Spleen (tissue), 11 donors: ENCODE measurements at regions not wholly inside any gene's neighbourhood (a gene's known extent, or its start where the extent isn't known, plus 50 kb on each side); places are given as distances from the start of the nearest gene placed in this dataset.

Experiments
- DNase-seq: peaks from one replicate; pipeline ENCODE4 v3.0.0-alpha.2; 2020
- H3K27ac ChIP-seq, 8 donors: fragments of 200-600 bp; sonication (generic) in 7 of 8; 1 replicate in 4 of 8; 2 replicates in 4 of 8; pipeline versions ENCODE4 v1.5.0 to v1.8.0; 2016 to 2021; ENCODE audit warnings: inconsistent platforms in 4 of 8, mild to moderate bottlenecking in 4 of 8, moderate library complexity in 1 of 8
- H3K27me3 ChIP-seq, 7 donors: fragments of 200-600 bp; sonication (generic) in 6 of 7; replicated peaks in 1 of 7; 1 replicate in 4 of 7; 2 replicates in 3 of 7; pipeline versions ENCODE4 v1.5.0 to v1.8.0; 2016 to 2021; ENCODE audit warnings: inconsistent platforms in 3 of 7, mild to moderate bottlenecking in 1 of 7
- H3K36me3 ChIP-seq, 6 donors: fragments of 200-600 bp; sonication (generic) in 5 of 6; 1 replicate in 4 of 6; 2 replicates in 2 of 6; pipeline versions ENCODE4 v1.5.0 to v1.8.0; 2016 to 2021; ENCODE audit warnings: inconsistent platforms in 2 of 6
- H3K4me1 ChIP-seq, 6 donors: fragments of 200-600 bp; sonication (generic) in 5 of 6; 1 replicate in 3 of 6; 2 replicates in 3 of 6; pipeline versions ENCODE4 v1.5.0 to v1.8.0; 2016 to 2021; ENCODE audit warnings: inconsistent platforms in 3 of 6
- H3K4me3 ChIP-seq, 8 donors: fragments of 200-600 bp; sonication (generic) in 7 of 8; 1 replicate in 4 of 8; 2 replicates in 4 of 8; pipeline versions ENCODE4 v1.5.0 to v1.8.0; 2016 to 2021; ENCODE audit warnings: inconsistent platforms in 4 of 8, mild to moderate bottlenecking in 4 of 8, moderate library complexity in 2 of 8
- H3K9me3 ChIP-seq, 8 donors: fragments of 200-600 bp; sonication (generic) in 7 of 8; 1 replicate in 4 of 8; 2 replicates in 4 of 8; pipeline versions ENCODE4 v1.5.0 to v1.8.0; 2016 to 2021; ENCODE audit warnings: inconsistent platforms in 4 of 8
- CTCF ChIP-seq, 11 experiments: fragments of 200-600 bp in 7 of 11; fragments of 450-650 bp in 4 of 11; sonication (generic) in 4 of 11; IDR thresholded peaks in 8 of 11; conservative IDR thresholded peaks in 3 of 11; 1 replicate in 7 of 11; 2 replicates in 4 of 11; pipeline versions ENCODE4 v1.4.0 to v1.8.0; 2016 to 2021; ENCODE audit warnings: antibody characterized with exemption in 11 of 11, inconsistent platforms in 4 of 11, mild to moderate bottlenecking in 1 of 11
- POLR2A ChIP-seq, 3 donors: fragments of 450-650 bp; IDR thresholded peaks; one replicate each; pipeline ENCODE4 v1.5.1; 2017; ENCODE audit warnings: antibody characterized with exemption in 3 of 3, mild to moderate bottlenecking in 1 of 3
- POLR2AphosphoS5 ChIP-seq, 3 donors: sonication (generic); formaldehyde crosslinking; IDR thresholded peaks; one replicate each; pipeline ENCODE4 v1.5.1; 2017; ENCODE audit warnings: antibody characterized with exemption in 3 of 3
- whole genome bisulfite sequencing, 5 donors: extraction: QIAGEN DNeasy Blood & Tissue Kit in 3 of 5; methylation state at CpG; one replicate each; pipeline versions ENCODE4 v1.1.5 to v1.1.7; 2013 to 2018; 5-methylcytosine and 5-hydroxymethylcytosine counted together
- intact Hi-C: fragments of 100-400 bp; cut with DNase I; formaldehyde crosslinking; loops from one replicate; pipeline ENCODE4 v1.15.0; 2023; ENCODE audit warnings: low total_unique reads
- donor health status: healthy with polysubstance abuse.
- donor health status: DM: no; HTN: no; CAD: no; lungs with moderate emphysema.
- donor health status: DM: no; HTN: no; CAD: no.
- donor health status: Bipolar disorder and iron deficiency.
- donor health status: healthy.
- donor health status: DM: no; HTN: no; CAD: no.
- donor health status: DM: yes; HTN: yes; CAD: no.

GRCh38 chr1:195765099-195765498, 843.1 kb downstream of the KCNT2 start:
- H3K27ac ChIP-seq = no peak overlapping the region

DNA sequence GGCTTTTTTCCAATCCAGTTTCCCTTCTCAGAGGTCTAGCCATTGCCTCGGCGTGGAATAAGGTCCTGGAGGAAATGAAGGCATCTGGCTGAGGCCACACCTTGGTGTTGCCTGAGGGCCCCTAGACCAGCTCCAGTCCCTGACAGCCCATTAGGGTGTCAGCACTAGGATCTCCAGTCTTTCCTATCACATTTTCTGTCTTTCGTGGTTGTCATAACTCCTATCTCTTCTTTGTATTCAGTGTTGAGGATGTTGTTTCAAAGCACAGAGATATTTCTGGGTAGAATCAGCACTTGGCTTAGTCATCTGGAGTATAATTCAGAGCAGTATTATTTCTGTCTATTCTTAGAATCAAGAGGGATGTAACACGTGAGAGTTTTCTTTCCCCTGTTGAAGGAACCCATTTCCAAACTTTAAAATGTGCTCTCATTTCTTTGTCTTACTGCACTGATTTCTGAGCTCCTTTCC, 844.3 kb downstream of the KCNT2 start:
- Histone ChIP-seq H3K36me3 (no peaks in the 10 kb centered on the region), H3K27ac (no peak overlapping the region), H3K27me3 (no peaks in the 10 kb centered on the region), H3K9me3 (peaks cover 0 to 5% (median 0%) of the 10 kb centered on the region in 8 donors), H3K4me3 (no peak overlapping the region), H3K4me1 (no peaks in the 10 kb centered on the region)
- TF ChIP-seq POLR2AphosphoS5 (IDR thresholded peaks at IDR 0.05) = no peak
- TF ChIP-seq CTCF (IDR thresholded peaks at IDR 0.05 in 8 of 11, conservative IDR thresholded peaks at IDR 0.05 in 3 of 11) = no peak
- TF ChIP-seq POLR2A (IDR thresholded peaks at IDR 0.05) = no peak
- intact Hi-C loops = no loop called here
- WGBS, 5 donors = 70 to 88% (median 83%) methylated on average over 4 of the region's 4 CpGs
- DNase-seq = no peak

More at GRCh38 chr1:195765099-195765498, 843.1 kb downstream of the KCNT2 start:
- Histone ChIP-seq H3K4me1 (no peaks in the 10 kb centered on the region), H3K36me3 (no peaks in the 10 kb centered on the region), H3K9me3 (peaks cover 0 to 5% (median 0%) of the 10 kb centered on the region in 8 donors), H3K27me3 (no peaks in the 10 kb centered on the region), H3K4me3 (no peak overlapping the region)
- TF ChIP-seq POLR2A (IDR thresholded peaks at IDR 0.05) = no peak
- TF ChIP-seq CTCF (IDR thresholded peaks at IDR 0.05 in 8 of 11, conservative IDR thresholded peaks at IDR 0.05 in 3 of 11) = no peak
- TF ChIP-seq POLR2AphosphoS5 (IDR thresholded peaks at IDR 0.05) = no peak
- WGBS, 5 donors = 93 to 98% (median 95%) methylated on average over 1 of the region's 1 CpG
- no peak for DNase-seq
- intact Hi-C loops = no loop called here

- TF ChIP-seq POLR2AphosphoS5 (IDR thresholded peaks at IDR 0.05) (no peak), POLR2A (IDR thresholded peaks at IDR 0.05) (no peak), CTCF (IDR thresholded peaks at IDR 0.05 in 8 of 11, conservative IDR thresholded peaks at IDR 0.05 in 3 of 11) (no peak)
- H3K27ac ChIP-seq = no peak overlapping the region
- 89 to 94% (median 90%) methylated on average over 17 to 22 of the region's 22 CpGs for WGBS, 5 donors
- H3K4me1 ChIP-seq = no peaks in the 10 kb centered on the region
- H3K27me3 ChIP-seq = no peaks in the 10 kb centered on the region
- intact Hi-C loops = no loop called here
- DNase-seq = no peak
- no peak overlapping the region for H3K4me3 ChIP-seq
- no peaks in the 10 kb centered on the region for H3K36me3 ChIP-seq
- peaks cover 0 to 5% (median 0%) of the 10 kb centered on the region in 8 donors for H3K9me3 ChIP-seq
Measured at GRCh38 chr1:195763146-195763906, 844.9 kb downstream of the KCNT2 start.

- DNase-seq = no peak
- Histone ChIP-seq H3K9me3 (peaks cover 0 to 5% (median 0%) of the 10 kb centered on the region in 8 donors), H3K27ac (no peak overlapping the region), H3K4me1 (no peaks in the 10 kb centered on the region), H3K27me3 (no peaks in the 10 kb centered on the region), H3K36me3 (no peaks in the 10 kb centered on the region), H3K4me3 (no peak overlapping the region)
- TF ChIP-seq POLR2AphosphoS5 (IDR thresholded peaks at IDR 0.05) (no peak), CTCF (IDR thresholded peaks at IDR 0.05 in 8 of 11, conservative IDR thresholded peaks at IDR 0.05 in 3 of 11) (no peak), POLR2A (IDR thresholded peaks at IDR 0.05) (no peak)
- intact Hi-C loops = no loop called here
Measured at GRCh38 chr1:195761104-195761503, 847.1 kb downstream of the KCNT2 start.
